HG03045 (cell line): ENCODE measurements at regions not wholly inside any gene's neighbourhood (a gene's known extent, or its start where the extent isn't known, plus 50 kb on each side); places are given as distances from the start of the nearest gene placed in this dataset.
A peak's percentile ranks its signal among the peaks of the same experiment; 100 is the strongest.
"Not testable (repeated sequence)": the region's sequence is repeated elsewhere in the genome, so short reads cannot be mapped to it uniquely, and the experiment has no call there.

Source experiments
- ATAC-seq: cut with Tn5 transposase; IDR thresholded peaks from one replicate; pipeline ENCODE4 v1.9.1; 2021; ENCODE audit warnings: mild to moderate bottlenecking, moderate library complexity; ENCODE audit not compliant: unreplicated experiment

- ATAC-seq: no peak
These were observed 101.8 kb downstream of the TNFAIP3 start for GRCh38 chr6:137968901-137969300.

- ATAC-seq: no peak
These were observed 102.8 kb downstream of the TNFAIP3 start for GRCh38 chr6:137969874-137970273.

- ATAC-seq: no peak
These were observed 103.3 kb downstream of the TNFAIP3 start for GRCh38 chr6:137970368-137970767.

GRCh38 chr6:137973201-137973600 lies 106.1 kb downstream of the TNFAIP3 start:
- no peak for ATAC-seq

GRCh38 chr6:137975188-137975940 lies 108.3 kb downstream of the TNFAIP3 start:
- ATAC-seq: no peak

- ATAC-seq: no peak
These were observed 109.4 kb downstream of the TNFAIP3 start for GRCh38 chr6:137976430-137976829.

- ATAC-seq: no peak
These were observed 110.1 kb downstream of the TNFAIP3 start for GRCh38 chr6:137977206-137977605.

GRCh38 chr6:137977814-137978213 lies 110.8 kb downstream of the TNFAIP3 start:
- ATAC-seq: no peak

GRCh38 chr6:137978252-137978896 lies 111.3 kb downstream of the TNFAIP3 start:
- peak; percentile 49 for ATAC-seq

GRCh38 chr6:137979263-137979662 lies 112.2 kb downstream of the TNFAIP3 start:
- not testable (repeated sequence) for ATAC-seq

- ATAC-seq: no peak
These were observed 113.7 kb downstream of the TNFAIP3 start for GRCh38 chr6:137980777-137981176.

- ATAC-seq: no peak
These were observed 114.7 kb downstream of the TNFAIP3 start for GRCh38 chr6:137981758-137982157.

GRCh38 chr6:137982418-137983189 lies 115.5 kb downstream of the TNFAIP3 start:
- ATAC-seq: no peak

- no peak for ATAC-seq
These were observed 116.2 kb downstream of the TNFAIP3 start for GRCh38 chr6:137983269-137983668.

GRCh38 chr6:137989664-137990063 lies 117.6 kb downstream of the PERP start:
- no peak for ATAC-seq

- no peak for ATAC-seq
These were observed 111.8 kb downstream of the PERP start for GRCh38 chr6:137995371-137995770.

- ATAC-seq: no peak
These were observed 108.7 kb downstream of the PERP start for GRCh38 chr6:137998461-137999019.

GRCh38 chr6:137999815-138000214 lies 107.4 kb downstream of the PERP start:
- ATAC-seq: no peak

- no peak for ATAC-seq
These were observed 106.3 kb downstream of the PERP start for GRCh38 chr6:138000941-138001340.

GRCh38 chr6:138001750-138002349 lies 105.4 kb downstream of the PERP start:
- ATAC-seq: no peak
